ENCODE measurements at regions not wholly inside any gene's neighbourhood (a gene's known extent, or its start where the extent isn't known, plus 50 kb on each side); places are given as distances from the start of the nearest gene placed in this dataset.

- DNase-seq: no peak
These were observed 574.5 kb downstream of the TYW1 start for GRCh38 chr7:67571026-67571545.

DNA sequence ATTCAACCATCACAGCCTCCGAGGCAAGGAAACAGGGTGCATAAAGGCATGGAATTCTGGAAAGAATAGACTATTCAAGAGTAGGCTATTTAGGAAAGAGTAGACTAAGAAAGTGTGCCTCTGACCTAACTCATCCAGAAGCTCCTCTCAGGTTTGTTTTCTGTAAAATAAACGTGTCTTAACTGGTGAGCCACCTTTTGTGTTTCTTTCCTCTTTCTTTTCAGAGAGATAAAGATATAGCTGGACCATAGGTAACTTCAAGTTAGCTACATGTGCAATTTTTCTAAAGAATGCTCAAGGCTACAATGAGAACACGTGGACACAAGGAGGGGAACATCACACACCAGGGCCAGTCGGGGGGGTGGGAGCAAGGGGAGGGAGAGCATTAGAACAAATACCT, 577.0 kb downstream of the TYW1 start:
- DNase-seq: no peak

DNA sequence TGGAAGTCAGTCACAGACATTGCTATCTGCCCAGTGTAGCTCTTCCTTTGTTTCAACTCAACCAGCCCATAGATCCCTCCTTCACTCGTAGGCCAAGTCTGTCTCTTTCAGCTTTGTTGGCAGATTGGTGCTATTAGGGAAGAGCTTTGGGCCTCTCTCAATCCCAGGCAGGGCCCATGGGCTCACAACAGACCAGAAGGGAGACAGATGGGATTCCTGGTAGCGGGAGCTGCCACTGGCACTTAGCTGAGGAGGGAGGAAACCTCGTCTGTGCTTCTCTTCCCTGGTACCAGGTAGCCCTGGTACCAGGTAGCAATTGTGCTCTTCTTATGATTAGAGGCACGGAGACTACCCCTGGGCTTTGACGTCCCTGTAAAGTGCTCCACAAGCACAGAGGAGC, 592.0 kb downstream of the TYW1 start:
- DNase-seq: no peak

DNA sequence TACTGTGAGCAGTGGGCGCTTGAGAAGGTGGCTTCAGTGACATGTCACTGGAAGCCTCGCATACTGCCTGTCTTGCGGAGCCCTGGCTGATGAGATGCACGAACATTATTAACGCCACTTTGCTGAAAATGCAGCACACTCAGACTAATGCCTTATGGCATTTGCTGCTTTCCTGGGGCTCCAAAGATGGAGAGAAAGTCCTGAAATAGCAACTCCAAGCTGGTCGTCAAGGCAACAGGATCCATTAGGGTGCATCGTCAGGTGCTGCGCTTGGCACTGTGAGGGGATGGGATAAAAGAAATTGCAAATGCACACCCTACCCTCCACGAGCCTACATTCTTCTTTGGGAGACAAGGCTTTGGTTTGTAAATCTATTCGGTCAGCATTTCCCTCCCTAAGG, 592.5 kb downstream of the TYW1 start:
- DNase-seq: no peak

DNA sequence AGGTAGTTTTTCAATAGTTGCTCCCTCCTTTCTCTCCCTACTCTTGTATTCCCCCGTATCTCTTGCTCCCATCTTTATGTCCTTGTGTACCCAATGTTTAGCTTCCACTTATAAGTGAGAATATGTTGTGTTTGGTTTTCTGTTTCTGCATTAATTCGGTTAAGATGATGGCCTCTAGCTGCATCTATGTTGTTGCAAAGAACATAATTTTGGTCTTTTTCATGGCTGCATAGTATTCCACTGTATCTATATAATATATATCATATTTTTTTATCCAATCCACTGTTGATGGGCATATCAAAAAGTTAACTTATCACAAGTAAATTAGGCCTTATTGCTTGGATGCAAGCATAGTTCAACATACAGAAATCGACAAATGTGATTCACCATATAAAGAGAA, 594.0 kb downstream of the TYW1 start:
- DNase-seq: no peak

DNA sequence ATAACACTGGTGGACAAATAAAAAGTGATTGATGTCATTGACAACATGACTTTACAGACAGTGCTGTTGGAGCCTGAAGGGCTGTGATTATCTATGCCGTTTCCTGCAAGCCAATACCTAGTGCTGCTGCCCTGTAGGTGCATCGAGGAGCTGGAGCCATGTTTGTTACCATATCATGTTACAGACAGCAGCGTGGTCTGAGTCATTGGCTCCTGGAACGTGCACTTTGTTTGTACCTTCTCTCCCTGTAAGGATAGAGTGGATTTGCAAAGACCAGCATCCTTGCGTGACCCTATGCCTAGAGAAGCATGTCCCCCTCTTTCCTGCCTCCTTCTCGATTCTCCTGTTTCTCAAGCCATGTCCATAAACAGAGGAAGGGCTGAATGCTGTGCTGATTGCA, 597.2 kb downstream of the TYW1 start:
- no peak for DNase-seq

DNA sequence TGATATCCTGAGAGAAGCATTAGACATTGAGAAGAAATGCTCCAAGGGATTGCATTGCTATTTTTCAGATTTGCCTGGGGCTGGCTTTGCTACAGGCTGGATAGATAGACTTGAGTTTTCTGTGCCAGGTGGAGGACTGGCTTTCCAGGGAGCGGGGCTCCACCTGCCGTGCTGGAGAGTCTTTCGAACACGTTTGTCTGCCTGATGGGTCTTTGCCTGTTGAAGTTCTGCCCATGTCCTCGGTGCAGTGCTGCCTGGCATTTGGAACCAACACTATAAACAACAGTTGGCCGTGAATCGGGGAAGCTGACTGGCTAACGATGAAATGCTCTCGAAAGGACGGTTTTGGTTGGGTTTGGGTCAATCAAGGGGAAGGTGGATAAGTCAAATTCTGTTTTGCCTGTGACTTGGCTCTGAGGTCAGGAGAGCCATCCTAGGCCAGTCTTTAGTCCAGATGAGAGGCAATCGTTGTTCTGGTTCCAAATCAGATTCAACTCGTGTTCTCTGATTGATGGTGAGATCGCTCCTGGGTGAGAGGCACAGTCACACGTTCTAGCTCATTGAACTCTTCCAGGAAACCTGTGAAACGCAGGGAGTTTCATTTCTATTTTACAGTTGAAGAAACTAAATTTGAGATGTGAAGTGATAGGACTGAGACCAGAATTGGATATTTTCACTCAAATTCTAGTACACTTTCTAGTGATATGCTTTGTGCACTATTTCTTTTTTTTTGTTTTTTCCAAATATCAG, 599.0 kb downstream of the TYW1 start:
- DNase-seq: no peak

DNA sequence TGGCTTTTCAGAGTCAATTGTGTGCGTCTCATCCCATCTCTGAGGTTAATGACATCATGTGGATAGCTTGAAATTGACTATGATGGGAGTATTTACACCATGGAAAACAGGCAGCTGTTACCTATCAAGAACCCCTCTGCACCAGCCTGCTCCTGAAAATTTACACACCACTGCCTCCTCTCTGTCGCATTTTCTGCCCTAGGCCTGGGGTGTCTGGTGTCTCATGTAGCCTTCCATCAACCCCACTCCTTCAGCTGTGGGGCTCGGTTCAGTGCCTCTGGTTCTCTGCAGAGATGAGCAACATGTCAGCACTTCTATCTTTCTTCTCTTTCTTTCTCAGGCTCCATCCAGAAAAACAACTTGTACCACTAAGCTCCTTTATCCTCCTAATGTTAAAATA, 600.5 kb downstream of the TYW1 start:
- DNase-seq: no peak

GRCh38 chr7:67598469-67598868, 601.8 kb downstream of the TYW1 start:
- DNase-seq: no peak

DNA sequence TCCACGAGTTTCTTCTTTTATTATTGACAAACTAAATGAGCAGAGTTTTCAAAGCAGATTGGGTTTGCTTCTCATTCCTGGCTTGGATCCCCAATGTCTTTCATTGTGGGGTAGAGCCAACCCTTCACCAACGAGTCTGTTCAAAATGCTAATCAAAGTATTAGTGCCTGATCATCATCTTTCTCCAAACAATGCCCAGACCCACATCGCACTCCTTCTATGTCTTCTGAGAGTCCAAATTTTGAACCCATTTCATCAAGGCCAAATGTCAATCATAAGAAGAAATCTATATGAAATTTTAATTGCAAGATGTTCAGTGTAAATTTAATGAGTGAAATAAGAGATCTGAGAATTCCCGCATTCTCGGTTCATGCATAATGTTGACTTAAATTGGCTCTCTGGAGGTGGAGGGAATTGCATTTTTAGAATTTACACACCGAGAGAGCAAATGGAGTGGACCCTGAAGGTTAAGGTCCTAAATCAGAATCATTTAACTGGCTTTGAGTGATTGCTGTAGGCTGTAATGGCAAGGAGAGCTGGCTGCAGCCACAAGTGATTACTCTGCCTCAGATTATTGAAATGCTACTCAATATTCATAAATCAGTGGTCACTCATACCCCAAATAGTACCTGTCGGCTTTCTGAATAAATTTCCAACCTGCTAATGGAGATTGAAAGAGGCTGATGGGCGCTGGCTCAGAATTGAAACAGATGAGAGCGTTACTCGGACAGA, 602.9 kb downstream of the TYW1 start:
- DNase-seq: no peak

DNA sequence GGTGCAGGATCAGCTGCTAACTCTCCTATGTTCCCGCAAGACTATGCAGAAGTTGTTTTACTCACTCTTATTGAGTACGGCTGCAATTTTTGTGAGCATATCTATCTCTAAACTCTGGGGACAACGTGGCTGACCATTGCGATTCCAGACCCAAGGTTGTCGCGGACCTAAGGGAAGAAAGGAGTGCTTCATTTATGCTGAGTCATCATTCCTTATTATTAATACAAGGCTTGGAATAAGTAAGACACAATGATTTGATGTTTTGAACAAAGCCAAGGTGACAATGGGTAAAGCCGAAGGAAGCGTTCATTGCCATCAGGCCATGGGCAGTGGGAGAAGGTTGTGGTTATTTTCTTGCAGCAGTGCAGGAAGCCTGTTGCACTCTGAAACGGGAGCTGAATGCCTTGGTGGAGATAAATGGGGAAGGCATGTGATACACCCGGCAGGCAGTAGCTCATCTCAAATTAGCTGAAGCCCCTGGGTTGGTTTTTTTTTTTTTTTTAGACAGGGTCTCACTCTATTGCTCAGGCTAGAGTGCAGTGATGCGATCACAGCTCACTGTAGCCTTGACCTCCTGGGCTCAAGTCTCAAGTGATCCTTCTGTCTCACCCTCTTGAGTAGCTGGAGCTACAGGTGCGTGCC, 605.7 kb downstream of the TYW1 start:
- DNase-seq: no peak

DNA sequence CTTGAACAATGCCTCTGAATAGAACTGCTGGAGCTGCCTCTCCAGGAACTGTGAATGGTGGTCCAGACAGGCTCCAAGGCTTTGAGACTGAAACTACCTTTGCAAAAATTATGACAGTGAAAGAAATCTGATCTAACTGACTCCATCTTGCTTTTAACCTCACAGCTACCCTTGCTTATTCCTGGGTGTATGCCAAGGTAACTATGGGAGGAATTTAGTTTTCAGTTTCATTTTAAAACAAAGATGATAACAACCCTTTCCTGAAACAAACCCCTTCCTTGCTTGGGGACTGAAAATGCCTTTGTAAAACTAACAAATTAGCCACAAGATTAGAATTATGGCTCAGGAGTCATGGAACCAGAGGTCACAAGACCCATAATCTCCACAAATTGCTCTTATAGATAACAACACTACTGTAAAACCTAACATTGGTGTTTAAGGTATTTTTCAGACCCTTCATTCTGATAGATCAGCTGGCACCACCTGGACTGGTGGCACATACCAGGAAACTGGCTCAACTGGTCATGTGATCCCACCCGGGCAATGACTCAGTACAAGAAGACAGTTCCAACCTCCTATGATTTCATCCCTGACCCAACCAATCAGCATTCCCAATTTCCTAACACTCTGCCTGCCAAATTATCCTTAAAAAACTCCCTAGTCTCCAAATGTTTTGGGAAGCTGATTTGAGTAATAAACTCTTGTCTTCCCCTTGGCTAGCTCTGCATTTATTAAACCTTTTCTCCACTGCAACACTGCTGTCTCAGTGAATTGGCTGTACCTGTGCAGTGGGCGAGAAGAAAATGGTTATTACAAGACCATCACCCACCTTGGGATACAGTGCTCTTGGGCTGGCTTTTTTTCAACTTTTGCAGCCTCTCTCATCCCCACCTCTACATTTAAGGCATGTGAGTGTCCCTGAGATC, 608.1 kb downstream of the TYW1 start:
- DNase-seq: no peak

- DNase-seq: no peak
These were observed 612.2 kb downstream of the TYW1 start for GRCh38 chr7:67608806-67609205.

DNA sequence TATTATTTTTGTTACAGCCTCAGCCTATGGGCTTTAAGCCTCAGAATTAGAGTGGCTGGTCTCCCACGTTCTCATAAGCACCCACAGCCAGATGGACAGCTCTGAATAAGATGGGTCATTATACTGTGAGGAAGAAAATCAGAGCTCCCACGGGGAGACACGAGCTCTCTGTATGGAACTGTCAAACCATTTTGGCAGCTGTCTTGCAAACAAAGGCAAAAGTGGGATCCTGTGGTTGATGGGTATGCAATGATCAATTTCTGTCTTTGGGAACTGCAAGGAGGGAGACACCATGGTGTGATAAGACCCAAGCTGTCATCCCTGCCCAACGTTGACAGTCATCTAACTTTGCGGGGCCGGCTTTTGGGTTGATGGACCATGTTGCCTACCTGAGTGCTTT, 614.3 kb downstream of the TYW1 start:
- no peak for DNase-seq

GRCh38 chr7:67614843-67615242, 618.2 kb downstream of the TYW1 start:
- no peak for DNase-seq

DNA sequence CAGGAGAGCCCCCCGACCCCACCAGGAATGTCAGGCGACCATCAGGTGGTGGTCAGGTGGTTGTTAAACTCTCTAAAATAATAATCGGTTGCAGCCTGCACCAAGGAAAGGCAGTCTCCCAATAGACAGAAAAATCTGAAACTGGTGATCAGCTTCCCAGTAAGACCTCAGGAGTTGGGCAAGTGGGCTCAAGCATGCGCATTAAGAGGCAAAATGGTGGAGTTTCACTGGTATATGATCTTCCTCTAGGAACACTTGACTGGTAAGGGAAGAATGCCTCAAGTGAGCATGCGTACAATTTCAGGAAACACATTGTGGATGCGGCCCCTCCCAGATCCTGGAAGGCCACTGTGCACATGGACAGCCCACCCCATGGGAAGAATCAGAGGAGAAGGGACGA, 619.9 kb downstream of the TYW1 start:
- DNase-seq: no peak

GRCh38 chr7:67618556-67619162, 622.0 kb downstream of the TYW1 start:
- DNase-seq: no peak

DNA sequence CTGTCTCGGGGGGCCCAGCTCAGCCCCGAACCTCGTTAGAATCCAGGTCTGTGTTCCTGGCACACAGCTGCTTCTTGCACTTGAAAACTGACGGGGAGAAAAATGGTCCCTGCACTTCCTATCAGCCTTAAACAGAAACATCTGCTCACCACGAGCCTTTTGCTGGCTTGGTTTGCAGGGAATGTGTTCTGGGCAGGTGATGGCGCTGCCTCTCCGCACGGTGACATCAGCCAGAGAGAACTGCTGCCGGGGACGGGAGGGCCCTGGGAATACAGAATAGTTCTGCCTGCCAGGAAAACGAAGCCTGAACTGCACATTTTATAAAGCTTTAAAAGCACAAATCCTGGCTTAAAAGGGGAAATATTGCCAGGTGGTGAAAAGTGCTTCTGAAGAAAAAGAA, 622.5 kb downstream of the TYW1 start:
- DNase-seq: no peak

GRCh38 chr7:67620216-67620933, 623.7 kb downstream of the TYW1 start:
- no peak for DNase-seq

- no peak for DNase-seq
These were observed 625.1 kb downstream of the TYW1 start for GRCh38 chr7:67621704-67622103.

DNA sequence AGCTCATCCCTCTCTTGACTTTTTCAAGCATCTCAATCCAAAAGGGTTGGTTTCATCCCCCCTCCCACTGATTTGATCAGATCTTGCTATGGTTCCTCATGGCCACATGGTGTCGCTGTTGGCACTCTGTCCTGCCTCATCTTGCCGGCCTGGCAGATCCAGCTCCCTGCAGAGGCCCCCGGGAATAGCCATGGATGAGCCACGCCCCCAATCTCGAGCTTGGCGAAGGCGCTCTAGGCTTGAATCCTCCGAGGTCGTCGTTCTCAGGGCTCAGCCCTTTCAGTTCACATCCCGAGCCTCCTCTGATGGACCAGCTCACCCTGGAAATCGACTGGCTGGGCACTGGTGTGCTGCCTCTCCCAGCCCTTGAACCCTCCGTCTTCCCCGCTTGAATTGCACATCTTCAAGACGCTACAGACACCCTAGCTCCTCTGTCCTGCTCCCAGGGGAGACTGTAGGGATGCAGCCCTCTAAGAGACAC, 628.7 kb downstream of the TYW1 start:
- no peak for DNase-seq

- DNase-seq: no peak
These were observed 634.8 kb downstream of the TYW1 start for GRCh38 chr7:67631476-67631875.

Measured in GOT3 (cell line).